ENCODE measurements at regions not wholly inside any gene's neighbourhood (a gene's known extent, or its start where the extent isn't known, plus 50 kb on each side); places are given as distances from the start of the nearest gene placed in this dataset.
A peak's percentile ranks its signal among the peaks of the same experiment; 100 is the strongest.
"Not testable (repeated sequence)": the region's sequence is repeated elsewhere in the genome, so short reads cannot be mapped to it uniquely, and the experiment has no call there.

GRCh38 chr6:165791306-165791705, 128.3 kb upstream of the PDE10A start:
- DNase-seq (ENCODE audit: low read depth), result no peak

- no peak for DNase-seq (ENCODE audit: low read depth)
Measured at GRCh38 chr6:165782812-165783211, 119.8 kb upstream of the PDE10A start.

- DNase-seq (ENCODE audit: low read depth), result no peak
Measured at GRCh38 chr6:165782134-165782533, 119.1 kb upstream of the PDE10A start.

GRCh38 chr6:165777680-165778079, 114.6 kb upstream of the PDE10A start:
- no peak for DNase-seq (ENCODE audit: low read depth)

- DNase-seq (ENCODE audit: low read depth), result no peak
Measured at GRCh38 chr6:165776691-165777090, 113.7 kb upstream of the PDE10A start.

- DNase-seq (ENCODE audit: low read depth), result no peak
Measured at GRCh38 chr6:165775721-165776120, 112.7 kb upstream of the PDE10A start.

GRCh38 chr6:165774903-165775601, 112.0 kb upstream of the PDE10A start:
- peak; percentile 25 for DNase-seq (ENCODE audit: low read depth)

- no peak for DNase-seq (ENCODE audit: low read depth)
Measured at GRCh38 chr6:165770397-165771082, 107.5 kb upstream of the PDE10A start.

- DNase-seq (ENCODE audit: low read depth), result no peak
Measured at GRCh38 chr6:165769884-165770283, 106.8 kb upstream of the PDE10A start.

GRCh38 chr6:165769401-165769800, 106.4 kb upstream of the PDE10A start:
- no peak for DNase-seq (ENCODE audit: low read depth)

- no peak for DNase-seq (ENCODE audit: low read depth)
Measured at GRCh38 chr6:165768961-165769360, 105.9 kb upstream of the PDE10A start.

- no peak for DNase-seq (ENCODE audit: low read depth)
Measured at GRCh38 chr6:165767228-165767627, 104.2 kb upstream of the PDE10A start.

GRCh38 chr6:165766457-165766856, 103.4 kb upstream of the PDE10A start:
- no peak for DNase-seq (ENCODE audit: low read depth)

- DNase-seq (ENCODE audit: low read depth), result no peak
Measured at GRCh38 chr6:165766026-165766425, 103.0 kb upstream of the PDE10A start.

GRCh38 chr6:165765256-165765655, 102.2 kb upstream of the PDE10A start:
- DNase-seq (ENCODE audit: low read depth), result not testable (repeated sequence)

- no peak for DNase-seq (ENCODE audit: low read depth)
Measured at GRCh38 chr6:165762876-165763275, 99.8 kb upstream of the PDE10A start.

- no peak for DNase-seq (ENCODE audit: low read depth)
Measured at GRCh38 chr6:165762125-165762524, 99.1 kb upstream of the PDE10A start.

GRCh38 chr6:165760803-165761185, 97.8 kb upstream of the PDE10A start:
- DNase-seq (ENCODE audit: low read depth), result no peak

- DNase-seq (ENCODE audit: low read depth), result no peak
Measured at GRCh38 chr6:165760126-165760802, 97.2 kb upstream of the PDE10A start.

GRCh38 chr6:165758441-165758840, 95.4 kb upstream of the PDE10A start:
- DNase-seq (ENCODE audit: low read depth), result no peak

- no peak for DNase-seq (ENCODE audit: low read depth)
Measured at GRCh38 chr6:165755583-165755982, 92.5 kb upstream of the PDE10A start.

- no peak for DNase-seq (ENCODE audit: low read depth)
Measured at GRCh38 chr6:165753506-165753905, 90.5 kb upstream of the PDE10A start.

- DNase-seq (ENCODE audit: low read depth), result no peak
Measured at GRCh38 chr6:165752451-165752850, 89.4 kb upstream of the PDE10A start.

All from CMK (cell line).